DND-41 (cell line): ENCODE measurements at regions not wholly inside any gene's neighbourhood (a gene's known extent, or its start where the extent isn't known, plus 50 kb on each side); places are given as distances from the start of the nearest gene placed in this dataset.

Source experiments
- ATAC-seq: fragments of 200-7000 bp; cut with Tn5 transposase; 3 replicates; pipeline ENCODE4 v1.9.1; 2021; ENCODE audit warnings: low read depth; ENCODE audit not compliant: insufficient read depth
- DNase-seq: peaks from one replicate; pipeline ENCODE4 v3.0.0-alpha.2; 2020
- H2AFZ ChIP-seq: 2 replicates; pipeline ENCODE4 v1.6.0; 2012; ENCODE audit warnings: low read depth, low read length
- H3K27ac ChIP-seq: 2 replicates; pipeline ENCODE4 v1.5.1; 2012; ENCODE audit warnings: low read length, inconsistent platforms
- H3K27me3 ChIP-seq: fragments of 200-600 bp; sonication (generic); 2 replicates; pipeline ENCODE4 v1.6.0; 2012; ENCODE audit warnings: low read length, mild to moderate bottlenecking, inconsistent platforms; ENCODE audit not compliant: insufficient read depth, poor library complexity
- H3K36me3 ChIP-seq: 2 replicates; pipeline ENCODE4 v1.5.1; 2012; ENCODE audit warnings: low read length, inconsistent platforms; ENCODE audit not compliant: insufficient read depth
- H3K4me1 ChIP-seq: 2 replicates; pipeline ENCODE4 v1.5.1; 2012; ENCODE audit warnings: mild to moderate bottlenecking, low read length; ENCODE audit not compliant: insufficient read depth
- H3K4me2 ChIP-seq: 2 replicates; pipeline ENCODE4 v1.6.0; 2012; ENCODE audit warnings: mild to moderate bottlenecking, moderate library complexity, low read length, inconsistent platforms; ENCODE audit not compliant: insufficient read depth
- H3K4me3 ChIP-seq, 2 experiments: fragments of 200-600 bp in 1 of 2; shearing (Covaris generic) in 1 of 2; 2 replicates each; pipeline ENCODE4 v1.5.1; 2012 to 2016; ENCODE audit warnings: inconsistent platforms in 2 of 2, low read length in 2 of 2, mild to moderate bottlenecking in 2 of 2, low read depth in 1 of 2, moderate library complexity in 1 of 2
- H3K79me2 ChIP-seq: 2 replicates; pipeline ENCODE4 v1.6.0; 2012; ENCODE audit warnings: low read length, inconsistent platforms; ENCODE audit not compliant: insufficient read depth
- H3K9ac ChIP-seq: 2 replicates; pipeline ENCODE4 v1.6.0; 2012; ENCODE audit warnings: low read depth, mild to moderate bottlenecking, inconsistent platforms, low read length, moderate library complexity
- H3K9me3 ChIP-seq: 2 replicates; pipeline ENCODE4 v1.5.1; 2012; ENCODE audit warnings: low read length, moderate library complexity, mild to moderate bottlenecking, inconsistent platforms; ENCODE audit not compliant: insufficient read depth, severe bottlenecking
- H4K20me1 ChIP-seq: 2 replicates; pipeline ENCODE4 v1.6.0; 2012; ENCODE audit warnings: low read length; ENCODE audit not compliant: insufficient read depth
- CTCF ChIP-seq: IDR thresholded peaks from 2 replicates; pipeline ENCODE4 v1.5.1; 2012; ENCODE audit warnings: borderline replicate concordance, low read length, moderate library complexity, mild to moderate bottlenecking; ENCODE audit not compliant: poor library complexity, severe bottlenecking; ENCODE audit errors: extremely low read depth
- EZH2 ChIP-seq: IDR thresholded peaks from 3 replicates; pipeline ENCODE4 v1.6.1; 2012; ENCODE audit warnings: borderline replicate concordance, low read depth, mild to moderate bottlenecking, moderate library complexity, low read length, inconsistent platforms; ENCODE audit not compliant: severe bottlenecking

- Histone ChIP-seq H3K27ac (no peak overlapping the region), H3K4me1 (no peaks in the 10 kb centered on the region), H3K9me3 (no peaks in the 10 kb centered on the region), H3K36me3 (no peaks in the 10 kb centered on the region), H3K4me2 (no peak overlapping the region), H3K27me3 (peaks cover 8% of the 10 kb centered on the region), H3K4me3 (no peak overlapping the region), H3K79me2 (no peaks in the 10 kb centered on the region), H3K9ac (no peak overlapping the region), H2AFZ (no peak overlapping the region), H4K20me1 (no peaks in the 10 kb centered on the region)
- TF ChIP-seq CTCF (no peak), EZH2 (no peak)
- DNase-seq (no peak), ATAC-seq (no peak)
Measured at GRCh38 chr14:61188196-61188595, 92.9 kb downstream of the TMEM30B start.

GRCh38 chr14:61187196-61187905 lies 93.8 kb downstream of the TMEM30B start:
- ATAC-seq: no peak
- H3K36me3 ChIP-seq: no peaks in the 10 kb centered on the region
- no peak for DNase-seq
- no peaks in the 10 kb centered on the region for H3K79me2 ChIP-seq
- no peaks in the 10 kb centered on the region for H3K4me1 ChIP-seq
- no peak overlapping the region for H3K9ac ChIP-seq
- H3K4me2 ChIP-seq: no peak overlapping the region
- no peaks in the 10 kb centered on the region for H3K9me3 ChIP-seq
- H3K27me3 ChIP-seq: peaks cover 6% of the 10 kb centered on the region
- H3K4me3 ChIP-seq: no peak overlapping the region
- H4K20me1 ChIP-seq: no peaks in the 10 kb centered on the region
- TF ChIP-seq CTCF: no peak
- H2AFZ ChIP-seq: no peak overlapping the region
- no peak overlapping the region for H3K27ac ChIP-seq

GRCh38 chr14:61186341-61187195 lies 94.6 kb downstream of the TMEM30B start:
- TF ChIP-seq CTCF (no peak), EZH2 (no peak)

More at GRCh38 chr14:61186341-61187195, 94.6 kb downstream of the TMEM30B start:
- no peaks in the 10 kb centered on the region for H3K4me1 ChIP-seq
- no peaks in the 10 kb centered on the region for H3K79me2 ChIP-seq
- H3K9ac ChIP-seq: no peak overlapping the region
- ATAC-seq: no peak
- no peak overlapping the region for H3K4me2 ChIP-seq
- no peaks in the 10 kb centered on the region for H3K9me3 ChIP-seq
- DNase-seq: no peak
- no peaks in the 10 kb centered on the region for H3K36me3 ChIP-seq
- no peak overlapping the region for H3K27ac ChIP-seq
- H3K4me3 ChIP-seq: no peak overlapping the region
- H3K27me3 ChIP-seq: peaks cover 6% of the 10 kb centered on the region
- no peaks in the 10 kb centered on the region for H4K20me1 ChIP-seq
- no peak overlapping the region for H2AFZ ChIP-seq
